ENCODE measurements at regions not wholly inside any gene's neighbourhood (a gene's known extent, or its start where the extent isn't known, plus 50 kb on each side); places are given as distances from the start of the nearest gene placed in this dataset.

GRCh38 chr1:22344851-22345560 lies 106.6 kb upstream of the ZBTB40 start:
- in situ Hi-C loops (cut with HindIII; ENCODE audit: low pct_unique_long_range_greater_than_20kb, low sequenced_read_pairs): no loop called here
- no peak for TF ChIP-seq JUND (IDR thresholded peaks at IDR 0.05; ENCODE audit: low read depth)
- DNase-seq (ENCODE audit: low read depth in 1 of 2, low spot score in 1 of 2): no peak

- DNase-seq (ENCODE audit: low read depth in 1 of 2, low spot score in 1 of 2): peak; percentile 16 to 74
These were observed 103.5 kb upstream of the ZBTB40 start for GRCh38 chr1:22347854-22348760.

GRCh38 chr1:22349362-22350043 lies 102.1 kb upstream of the ZBTB40 start:
- in situ Hi-C loops (cut with HindIII; ENCODE audit: low pct_unique_long_range_greater_than_20kb, low sequenced_read_pairs): no loop called here
- no peak for TF ChIP-seq JUND (IDR thresholded peaks at IDR 0.05; ENCODE audit: low read depth)
- DNase-seq (ENCODE audit: low read depth in 1 of 2, low spot score in 1 of 2): no peak

More at GRCh38 chr1:22347854-22348760, 103.5 kb upstream of the ZBTB40 start:
- in situ Hi-C loops (cut with HindIII; ENCODE audit: low pct_unique_long_range_greater_than_20kb, low sequenced_read_pairs): no loop called here
- TF ChIP-seq JUND (IDR thresholded peaks at IDR 0.05; ENCODE audit: low read depth): no peak

- in situ Hi-C loops (cut with HindIII; ENCODE audit: low pct_unique_long_range_greater_than_20kb, low sequenced_read_pairs): no loop called here
These were observed 101.3 kb upstream of the ZBTB40 start for GRCh38 chr1:22350171-22350923.

GRCh38 chr1:22350924-22351767 lies 100.5 kb upstream of the ZBTB40 start:
- no peak for DNase-seq (ENCODE audit: low read depth in 1 of 2, low spot score in 1 of 2)
- no peak for TF ChIP-seq JUND (IDR thresholded peaks at IDR 0.05; ENCODE audit: low read depth)
- in situ Hi-C loops (cut with HindIII; ENCODE audit: low pct_unique_long_range_greater_than_20kb, low sequenced_read_pairs): no loop called here

More at GRCh38 chr1:22350171-22350923, 101.3 kb upstream of the ZBTB40 start:
- no peak for DNase-seq (ENCODE audit: low read depth in 1 of 2, low spot score in 1 of 2)
- no peak for TF ChIP-seq JUND (IDR thresholded peaks at IDR 0.05; ENCODE audit: low read depth)

- TF ChIP-seq JUND (IDR thresholded peaks at IDR 0.05; ENCODE audit: low read depth): no peak
- no peak for DNase-seq (ENCODE audit: low read depth in 1 of 2, low spot score in 1 of 2)
- in situ Hi-C loops (cut with HindIII; ENCODE audit: low pct_unique_long_range_greater_than_20kb, low sequenced_read_pairs): no loop called here
These were observed 99.9 kb upstream of the ZBTB40 start for GRCh38 chr1:22351768-22352080.

- DNase-seq (ENCODE audit: low read depth in 1 of 2, low spot score in 1 of 2): no peak
- in situ Hi-C loops (cut with HindIII; ENCODE audit: low pct_unique_long_range_greater_than_20kb, low sequenced_read_pairs): no loop called here
- TF ChIP-seq JUND (IDR thresholded peaks at IDR 0.05; ENCODE audit: low read depth): no peak
These were observed 99.3 kb upstream of the ZBTB40 start for GRCh38 chr1:22352355-22352754.

GRCh38 chr1:22352896-22353295 lies 98.8 kb upstream of the ZBTB40 start:
- TF ChIP-seq JUND (IDR thresholded peaks at IDR 0.05; ENCODE audit: low read depth): no peak
- in situ Hi-C loops (cut with HindIII; ENCODE audit: low pct_unique_long_range_greater_than_20kb, low sequenced_read_pairs): no loop called here
- no peak for DNase-seq (ENCODE audit: low read depth in 1 of 2, low spot score in 1 of 2)

- no peak for DNase-seq (ENCODE audit: low read depth in 1 of 2, low spot score in 1 of 2)
- TF ChIP-seq JUND (IDR thresholded peaks at IDR 0.05; ENCODE audit: low read depth): no peak
- in situ Hi-C loops (cut with HindIII; ENCODE audit: low pct_unique_long_range_greater_than_20kb, low sequenced_read_pairs): no loop called here
These were observed 92.2 kb upstream of the ZBTB40 start for GRCh38 chr1:22359427-22359826.

- in situ Hi-C loops (cut with HindIII; ENCODE audit: low pct_unique_long_range_greater_than_20kb, low sequenced_read_pairs): no loop called here
- DNase-seq (ENCODE audit: low read depth in 1 of 2, low spot score in 1 of 2): no peak
- TF ChIP-seq JUND (IDR thresholded peaks at IDR 0.05; ENCODE audit: low read depth): no peak
These were observed 88.8 kb upstream of the ZBTB40 start for GRCh38 chr1:22362626-22363402.
